ENCODE measurements at regions not wholly inside any gene's neighbourhood (a gene's known extent, or its start where the extent isn't known, plus 50 kb on each side); places are given as distances from the start of the nearest gene placed in this dataset.
A peak's percentile ranks its signal among the peaks of the same experiment; 100 is the strongest.

- no peak for TF ChIP-seq ZFX (IDR thresholded peaks at IDR 0.05)
- TF ChIP-seq CTCF (conservative IDR thresholded peaks at IDR 0.05), result no peak
Observed at GRCh38 chr18:42417189-42417588, 462.2 kb downstream of the PIK3C3 start.

GRCh38 chr18:42418121-42418520, 463.1 kb downstream of the PIK3C3 start:
- H3K27ac ChIP-seq, result no peak overlapping the region
- TF ChIP-seq CTCF (conservative IDR thresholded peaks at IDR 0.05) (no peak), ZFX (IDR thresholded peaks at IDR 0.05) (no peak)

More at GRCh38 chr18:42417189-42417588, 462.2 kb downstream of the PIK3C3 start:
- peak overlapping the region; percentile 13; the same call in 1 of the 2 replicates for H3K27ac ChIP-seq

GRCh38 chr18:42425025-42425424, 470.0 kb downstream of the PIK3C3 start:
- no peak overlapping the region for H3K27ac ChIP-seq
- TF ChIP-seq ZFX (IDR thresholded peaks at IDR 0.05) (no peak), CTCF (conservative IDR thresholded peaks at IDR 0.05) (no peak)

GRCh38 chr18:42426496-42427015, 471.5 kb downstream of the PIK3C3 start:
- no peak overlapping the region for H3K27ac ChIP-seq
- TF ChIP-seq CTCF (conservative IDR thresholded peaks at IDR 0.05), result no peak
- TF ChIP-seq ZFX (IDR thresholded peaks at IDR 0.05), result no peak

GRCh38 chr18:42429196-42429595, 474.2 kb downstream of the PIK3C3 start:
- TF ChIP-seq CTCF (conservative IDR thresholded peaks at IDR 0.05) (no peak), ZFX (IDR thresholded peaks at IDR 0.05) (no peak)
- H3K27ac ChIP-seq, result no peak overlapping the region

- TF ChIP-seq ZFX (IDR thresholded peaks at IDR 0.05), result no peak
- no peak for TF ChIP-seq CTCF (conservative IDR thresholded peaks at IDR 0.05)
- H3K27ac ChIP-seq, result no peak overlapping the region
Observed at GRCh38 chr18:42436222-42436765, 481.3 kb downstream of the PIK3C3 start.

- H3K27ac ChIP-seq, result no peak overlapping the region
- no peak for TF ChIP-seq ZFX (IDR thresholded peaks at IDR 0.05)
- no peak for TF ChIP-seq CTCF (conservative IDR thresholded peaks at IDR 0.05)
Observed at GRCh38 chr18:42437001-42437400, 482.0 kb downstream of the PIK3C3 start.

Data from C4-2B (cell line).